ENCODE measurements at regions not wholly inside any gene's neighbourhood (a gene's known extent, or its start where the extent isn't known, plus 50 kb on each side); places are given as distances from the start of the nearest gene placed in this dataset.

- ChIA-PET POLR2A (no interaction called here), CTCF (no interaction called here)
- WGBS (ENCODE audit: insufficient coverage), result 95% methylated on average over 2 of the region's 3 CpGs
- no peaks in the 10 kb centered on the region for H3K36me3 ChIP-seq (ENCODE audit: control insufficient read depth in 4 of 4, insufficient read depth in 4 of 4, low read length in 3 of 4)
- H3K4me1 ChIP-seq (ENCODE audit: control extremely low read depth in 1 of 4, control insufficient read depth in 4 of 4, insufficient read depth in 4 of 4, low read length in 3 of 4), result no peaks in the 10 kb centered on the region
- DNase-seq, result no peak
- no peak overlapping the region for H3K27ac ChIP-seq (ENCODE audit: insufficient read depth in 1 of 2, low read depth in 1 of 2, low read length in 2 of 2, poor library complexity in 1 of 2, severe bottlenecking in 2 of 2)
- H3K4me3 ChIP-seq (ENCODE audit: control insufficient read depth in 1 of 7, extremely low read depth in 1 of 7, insufficient read depth in 4 of 7, low read depth in 2 of 7, low read length in 6 of 7), result no peak overlapping the region
- peaks cover 0 to 3% (median 1%) of the 10 kb centered on the region in 5 experiments for H3K9me3 ChIP-seq (ENCODE audit: control extremely low read depth in 1 of 5, control insufficient read depth in 4 of 5, insufficient read depth in 2 of 5, low read depth in 1 of 5, low read length in 4 of 5)
- no peaks in the 10 kb centered on the region for H3K27me3 ChIP-seq (replicated peaks in 2 of 5; ENCODE audit: control insufficient read depth in 4 of 5, insufficient read depth in 5 of 5, low read length in 4 of 5)
Measured at GRCh38 chr7:68524126-68524525, 1074.1 kb upstream of the AUTS2 start.

- Histone ChIP-seq H3K36me3 (ENCODE audit: control insufficient read depth in 4 of 4, insufficient read depth in 4 of 4, low read length in 3 of 4) (no peaks in the 10 kb centered on the region), H3K27me3 (replicated peaks in 2 of 5; ENCODE audit: control insufficient read depth in 4 of 5, insufficient read depth in 5 of 5, low read length in 4 of 5) (no peaks in the 10 kb centered on the region), H3K4me1 (ENCODE audit: control extremely low read depth in 1 of 4, control insufficient read depth in 4 of 4, insufficient read depth in 4 of 4, low read length in 3 of 4) (no peaks in the 10 kb centered on the region), H3K27ac (ENCODE audit: insufficient read depth in 1 of 2, low read depth in 1 of 2, low read length in 2 of 2, poor library complexity in 1 of 2, severe bottlenecking in 2 of 2) (no peak overlapping the region), H3K4me3 (ENCODE audit: control insufficient read depth in 1 of 7, extremely low read depth in 1 of 7, insufficient read depth in 4 of 7, low read depth in 2 of 7, low read length in 6 of 7) (no peak overlapping the region), H3K9me3 (ENCODE audit: control extremely low read depth in 1 of 5, control insufficient read depth in 4 of 5, insufficient read depth in 2 of 5, low read depth in 1 of 5, low read length in 4 of 5) (peaks cover 0 to 3% (median 1%) of the 10 kb centered on the region in 5 experiments)
- POLR2A ChIA-PET, result no interaction called here
- DNase-seq, result no peak
- CTCF ChIA-PET, result no interaction called here
- 96% methylated on average over 3 of the region's 4 CpGs for WGBS (ENCODE audit: insufficient coverage)
Measured at GRCh38 chr7:68529221-68529620, 1069.1 kb upstream of the AUTS2 start.

- Histone ChIP-seq H3K27ac (ENCODE audit: insufficient read depth in 1 of 2, low read depth in 1 of 2, low read length in 2 of 2, poor library complexity in 1 of 2, severe bottlenecking in 2 of 2) (no peak overlapping the region), H3K4me3 (ENCODE audit: control insufficient read depth in 1 of 7, extremely low read depth in 1 of 7, insufficient read depth in 4 of 7, low read depth in 2 of 7, low read length in 6 of 7) (no peak overlapping the region), H3K9me3 (ENCODE audit: control extremely low read depth in 1 of 5, control insufficient read depth in 4 of 5, insufficient read depth in 2 of 5, low read depth in 1 of 5, low read length in 4 of 5) (no peaks in the 10 kb centered on the region), H3K27me3 (replicated peaks in 2 of 5; ENCODE audit: control insufficient read depth in 4 of 5, insufficient read depth in 5 of 5, low read length in 4 of 5) (no peaks in the 10 kb centered on the region), H3K36me3 (ENCODE audit: control insufficient read depth in 4 of 4, insufficient read depth in 4 of 4, low read length in 3 of 4) (no peaks in the 10 kb centered on the region), H3K4me1 (ENCODE audit: control extremely low read depth in 1 of 4, control insufficient read depth in 4 of 4, insufficient read depth in 4 of 4, low read length in 3 of 4) (no peaks in the 10 kb centered on the region)
- ChIA-PET CTCF (no interaction called here), POLR2A (no interaction called here)
- DNase-seq, result no peak
- WGBS (ENCODE audit: insufficient coverage), result 92% methylated on average over 17 of the region's 22 CpGs
Measured at GRCh38 chr7:68535266-68535665, 1063.0 kb upstream of the AUTS2 start.

GRCh38 chr7:68537051-68537773 is 1061.1 kb upstream of the AUTS2 start:
- WGBS (ENCODE audit: insufficient coverage), result 94% methylated on average over 6 of the region's 6 CpGs
- Histone ChIP-seq H3K27ac (ENCODE audit: insufficient read depth in 1 of 2, low read depth in 1 of 2, low read length in 2 of 2, poor library complexity in 1 of 2, severe bottlenecking in 2 of 2) (no peak overlapping the region), H3K36me3 (ENCODE audit: control insufficient read depth in 4 of 4, insufficient read depth in 4 of 4, low read length in 3 of 4) (no peaks in the 10 kb centered on the region), H3K4me3 (ENCODE audit: control insufficient read depth in 1 of 7, extremely low read depth in 1 of 7, insufficient read depth in 4 of 7, low read depth in 2 of 7, low read length in 6 of 7) (no peak overlapping the region), H3K9me3 (ENCODE audit: control extremely low read depth in 1 of 5, control insufficient read depth in 4 of 5, insufficient read depth in 2 of 5, low read depth in 1 of 5, low read length in 4 of 5) (peaks cover 0 to 1% (median 0%) of the 10 kb centered on the region in 5 experiments), H3K4me1 (ENCODE audit: control extremely low read depth in 1 of 4, control insufficient read depth in 4 of 4, insufficient read depth in 4 of 4, low read length in 3 of 4) (no peaks in the 10 kb centered on the region), H3K27me3 (replicated peaks in 2 of 5; ENCODE audit: control insufficient read depth in 4 of 5, insufficient read depth in 5 of 5, low read length in 4 of 5) (no peaks in the 10 kb centered on the region)
- CTCF ChIA-PET, result interaction anchor here (0.6 kb wide), 1 partner anchor 1966 kb away, joined by 3 read pairs; no protein-coding TSS in a partner anchor
- no peak for DNase-seq
- POLR2A ChIA-PET, result no interaction called here

GRCh38 chr7:68537774-68538071 is 1060.6 kb upstream of the AUTS2 start:
- no peak for DNase-seq
- CTCF ChIA-PET, result no interaction called here

GRCh38 chr7:68542831-68543230 is 1055.4 kb upstream of the AUTS2 start:
- H3K9me3 ChIP-seq (ENCODE audit: control extremely low read depth in 1 of 5, control insufficient read depth in 4 of 5, insufficient read depth in 2 of 5, low read depth in 1 of 5, low read length in 4 of 5), result peaks cover 0 to 1% (median 0%) of the 10 kb centered on the region in 5 experiments
- no peak for DNase-seq
- ChIA-PET CTCF (no interaction called here), POLR2A (no interaction called here)
- H3K4me1 ChIP-seq (ENCODE audit: control extremely low read depth in 1 of 4, control insufficient read depth in 4 of 4, insufficient read depth in 4 of 4, low read length in 3 of 4), result no peaks in the 10 kb centered on the region
- H3K36me3 ChIP-seq (ENCODE audit: control insufficient read depth in 4 of 4, insufficient read depth in 4 of 4, low read length in 3 of 4), result no peaks in the 10 kb centered on the region
- H3K27me3 ChIP-seq (replicated peaks in 2 of 5; ENCODE audit: control insufficient read depth in 4 of 5, insufficient read depth in 5 of 5, low read length in 4 of 5), result no peaks in the 10 kb centered on the region
- H3K4me3 ChIP-seq (ENCODE audit: control insufficient read depth in 1 of 7, extremely low read depth in 1 of 7, insufficient read depth in 4 of 7, low read depth in 2 of 7, low read length in 6 of 7), result no peak overlapping the region
- H3K27ac ChIP-seq (ENCODE audit: insufficient read depth in 1 of 2, low read depth in 1 of 2, low read length in 2 of 2, poor library complexity in 1 of 2, severe bottlenecking in 2 of 2), result no peak overlapping the region
- 90% methylated on average over 2 of the region's 3 CpGs for WGBS (ENCODE audit: insufficient coverage)

More at GRCh38 chr7:68537774-68538071, 1060.6 kb upstream of the AUTS2 start:
- Histone ChIP-seq H3K27ac (ENCODE audit: insufficient read depth in 1 of 2, low read depth in 1 of 2, low read length in 2 of 2, poor library complexity in 1 of 2, severe bottlenecking in 2 of 2) (no peak overlapping the region), H3K9me3 (ENCODE audit: control extremely low read depth in 1 of 5, control insufficient read depth in 4 of 5, insufficient read depth in 2 of 5, low read depth in 1 of 5, low read length in 4 of 5) (peaks cover 0 to 1% (median 0%) of the 10 kb centered on the region in 5 experiments), H3K4me1 (ENCODE audit: control extremely low read depth in 1 of 4, control insufficient read depth in 4 of 4, insufficient read depth in 4 of 4, low read length in 3 of 4) (no peaks in the 10 kb centered on the region), H3K27me3 (replicated peaks in 2 of 5; ENCODE audit: control insufficient read depth in 4 of 5, insufficient read depth in 5 of 5, low read length in 4 of 5) (no peaks in the 10 kb centered on the region), H3K36me3 (ENCODE audit: control insufficient read depth in 4 of 4, insufficient read depth in 4 of 4, low read length in 3 of 4) (no peaks in the 10 kb centered on the region), H3K4me3 (ENCODE audit: control insufficient read depth in 1 of 7, extremely low read depth in 1 of 7, insufficient read depth in 4 of 7, low read depth in 2 of 7, low read length in 6 of 7) (no peak overlapping the region)
- POLR2A ChIA-PET, result no interaction called here
- WGBS (ENCODE audit: insufficient coverage), result 92% methylated on average over 4 of the region's 5 CpGs

- Histone ChIP-seq H3K27ac (ENCODE audit: insufficient read depth in 1 of 2, low read depth in 1 of 2, low read length in 2 of 2, poor library complexity in 1 of 2, severe bottlenecking in 2 of 2) (no peak overlapping the region), H3K4me1 (ENCODE audit: control extremely low read depth in 1 of 4, control insufficient read depth in 4 of 4, insufficient read depth in 4 of 4, low read length in 3 of 4) (no peaks in the 10 kb centered on the region), H3K36me3 (ENCODE audit: control insufficient read depth in 4 of 4, insufficient read depth in 4 of 4, low read length in 3 of 4) (no peaks in the 10 kb centered on the region), H3K9me3 (ENCODE audit: control extremely low read depth in 1 of 5, control insufficient read depth in 4 of 5, insufficient read depth in 2 of 5, low read depth in 1 of 5, low read length in 4 of 5) (peaks cover 0 to 1% (median 0%) of the 10 kb centered on the region in 5 experiments), H3K4me3 (ENCODE audit: control insufficient read depth in 1 of 7, extremely low read depth in 1 of 7, insufficient read depth in 4 of 7, low read depth in 2 of 7, low read length in 6 of 7) (no peak overlapping the region), H3K27me3 (replicated peaks in 2 of 5; ENCODE audit: control insufficient read depth in 4 of 5, insufficient read depth in 5 of 5, low read length in 4 of 5) (no peaks in the 10 kb centered on the region)
- ChIA-PET CTCF (no interaction called here), POLR2A (no interaction called here)
- 50% methylated on average over 1 of the region's 4 CpGs for WGBS (ENCODE audit: insufficient coverage)
- DNase-seq, result no peak
Measured at GRCh38 chr7:68544851-68545250, 1053.4 kb upstream of the AUTS2 start.
